ENCODE measurements at regions not wholly inside any gene's neighbourhood (a gene's known extent, or its start where the extent isn't known, plus 50 kb on each side); places are given as distances from the start of the nearest gene placed in this dataset.

GRCh38 chr5:87139795-87140194 lies 127.9 kb upstream of the RASA1 start:
- Histone ChIP-seq H3K9me1 (ENCODE audit: insufficient read depth, low read length) (no peaks in the 10 kb centered on the region), H2BK120ac (ENCODE audit: low read depth, low read length) (no peak overlapping the region), H3K56ac (ENCODE audit: extremely low read depth, insufficient read depth, low read length) (no peak overlapping the region), H2BK5ac (ENCODE audit: low read depth, low read length, poor library complexity, severe bottlenecking) (no peak overlapping the region), H4K5ac (ENCODE audit: low read depth, low read length) (no peak overlapping the region), H3K4me2 (ENCODE audit: low read depth, low read length) (no peak overlapping the region), H3K14ac (replicated peaks; ENCODE audit: low read depth, low read length) (no peak overlapping the region), H2BK15ac (ENCODE audit: low read depth, low read length) (peak overlapping the region; percentile 60; the same call in 1 of the 3 replicates), H4K8ac (ENCODE audit: low read depth in 2 of 2, low read length in 2 of 2) (no peak overlapping the region), H2AK9ac (replicated peaks; ENCODE audit: low read depth, low read length, poor library complexity) (no peak overlapping the region), H2BK20ac (ENCODE audit: low read depth, low read length) (0 out of 2 replicates have a peak overlapping the region, but pooled peaks have one; percentile 4), H3K27ac (ENCODE audit: insufficient read depth, low read length) (no peak overlapping the region), H3K79me1 (ENCODE audit: low read depth in 1 of 2, low read length in 2 of 2) (no peaks in the 10 kb centered on the region), H4K20me1 (ENCODE audit: insufficient read depth, low read length) (no peaks in the 10 kb centered on the region), H2AFZ (replicated peaks; ENCODE audit: low read length, poor library complexity) (no peak overlapping the region), H4K91ac (ENCODE audit: insufficient read depth, low read depth, low read length) (no peak overlapping the region), H3K23ac (ENCODE audit: low read depth, low read length) (no peak overlapping the region), H3K4ac (ENCODE audit: low read depth, low read length) (no peak overlapping the region), H3K18ac (ENCODE audit: low read depth, low read length) (no peak overlapping the region; the same call in 1 of the 2 replicates), H2AK5ac (ENCODE audit: low read depth, low read length) (no peak overlapping the region), H3K27me3 (ENCODE audit: control insufficient read depth, insufficient read depth, low read length) (no peaks in the 10 kb centered on the region), H3K9ac (ENCODE audit: low read depth, low read length) (no peak overlapping the region), H3K9me3 (ENCODE audit: control insufficient read depth, insufficient read depth, low read length) (no peaks in the 10 kb centered on the region), H3K4me1 (ENCODE audit: control insufficient read depth, insufficient read depth, low read length) (peaks cover 2% of the 10 kb centered on the region; the same call in 1 of the 2 replicates), H3K4me3 (ENCODE audit: insufficient read depth, low read depth, low read length) (no peak overlapping the region), H3K36me3 (ENCODE audit: control insufficient read depth, insufficient read depth, low read length) (no peaks in the 10 kb centered on the region)
- intact Hi-C loops (cut with micrococcal nuclease) (no loop called here), in situ Hi-C loops (cut with MboI; ENCODE audit: low sequenced_read_pairs) (no loop called here), dilution Hi-C loops (cut with HindIII; ENCODE audit: low sequenced_read_pairs, unreplicated experiment) (no loop called here)
- ChIA-PET POLR2A (ENCODE audit: unreplicated experiment) (no interaction called here), CTCF (interaction anchor here (0.6 kb wide), 2 partner anchors 56 to 241 kb away, joined by 4 read pairs; no protein-coding TSS in a partner anchor)
- BruUV-seq (replicated peaks): no TSS peak
- no peak for ATAC-seq (ENCODE audit: low read depth)
- TF ChIP-seq MAFK (IDR thresholded peaks at IDR 0.05; ENCODE audit: low read depth, low read length) (no peak), POLR2A (IDR thresholded peaks at IDR 0.05; ENCODE audit: low read depth, low read length) (no peak), FOS (IDR thresholded peaks at IDR 0.05; ENCODE audit: low read depth, low read length) (no peak), MXI1 (IDR thresholded peaks at IDR 0.05; ENCODE audit: borderline replicate concordance, low read depth, low read length) (no peak), RCOR1 (IDR thresholded peaks at IDR 0.05; ENCODE audit: insufficient replicate concordance, low read length) (no peak), RAD21 (IDR thresholded peaks at IDR 0.05; ENCODE audit: low read length) (no peak), RFX5 (IDR thresholded peaks at IDR 0.05; ENCODE audit: low read depth, low read length) (no peak)
- TF ChIP-seq, protein P1, sequence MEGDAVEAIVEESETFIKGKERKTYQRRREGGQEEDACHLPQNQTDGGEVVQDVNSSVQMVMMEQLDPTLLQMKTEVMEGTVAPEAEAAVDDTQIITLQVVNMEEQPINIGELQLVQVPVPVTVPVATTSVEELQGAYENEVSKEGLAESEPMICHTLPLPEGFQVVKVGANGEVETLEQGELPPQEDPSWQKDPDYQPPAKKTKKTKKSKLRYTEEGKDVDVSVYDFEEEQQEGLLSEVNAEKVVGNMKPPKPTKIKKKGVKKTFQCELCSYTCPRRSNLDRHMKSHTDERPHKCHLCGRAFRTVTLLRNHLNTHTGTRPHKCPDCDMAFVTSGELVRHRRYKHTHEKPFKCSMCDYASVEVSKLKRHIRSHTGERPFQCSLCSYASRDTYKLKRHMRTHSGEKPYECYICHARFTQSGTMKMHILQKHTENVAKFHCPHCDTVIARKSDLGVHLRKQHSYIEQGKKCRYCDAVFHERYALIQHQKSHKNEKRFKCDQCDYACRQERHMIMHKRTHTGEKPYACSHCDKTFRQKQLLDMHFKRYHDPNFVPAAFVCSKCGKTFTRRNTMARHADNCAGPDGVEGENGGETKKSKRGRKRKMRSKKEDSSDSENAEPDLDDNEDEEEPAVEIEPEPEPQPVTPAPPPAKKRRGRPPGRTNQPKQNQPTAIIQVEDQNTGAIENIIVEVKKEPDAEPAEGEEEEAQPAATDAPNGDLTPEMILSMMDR (conservative IDR thresholded peaks at IDR 0.05; ENCODE audit: low read depth, low read length): no peak
- DNase-seq: no peak
